ENCODE measurements at regions not wholly inside any gene's neighbourhood (a gene's known extent, or its start where the extent isn't known, plus 50 kb on each side); places are given as distances from the start of the nearest gene placed in this dataset.
"Not testable (repeated sequence)": the region's sequence is repeated elsewhere in the genome, so short reads cannot be mapped to it uniquely, and the experiment has no call there.

DNA sequence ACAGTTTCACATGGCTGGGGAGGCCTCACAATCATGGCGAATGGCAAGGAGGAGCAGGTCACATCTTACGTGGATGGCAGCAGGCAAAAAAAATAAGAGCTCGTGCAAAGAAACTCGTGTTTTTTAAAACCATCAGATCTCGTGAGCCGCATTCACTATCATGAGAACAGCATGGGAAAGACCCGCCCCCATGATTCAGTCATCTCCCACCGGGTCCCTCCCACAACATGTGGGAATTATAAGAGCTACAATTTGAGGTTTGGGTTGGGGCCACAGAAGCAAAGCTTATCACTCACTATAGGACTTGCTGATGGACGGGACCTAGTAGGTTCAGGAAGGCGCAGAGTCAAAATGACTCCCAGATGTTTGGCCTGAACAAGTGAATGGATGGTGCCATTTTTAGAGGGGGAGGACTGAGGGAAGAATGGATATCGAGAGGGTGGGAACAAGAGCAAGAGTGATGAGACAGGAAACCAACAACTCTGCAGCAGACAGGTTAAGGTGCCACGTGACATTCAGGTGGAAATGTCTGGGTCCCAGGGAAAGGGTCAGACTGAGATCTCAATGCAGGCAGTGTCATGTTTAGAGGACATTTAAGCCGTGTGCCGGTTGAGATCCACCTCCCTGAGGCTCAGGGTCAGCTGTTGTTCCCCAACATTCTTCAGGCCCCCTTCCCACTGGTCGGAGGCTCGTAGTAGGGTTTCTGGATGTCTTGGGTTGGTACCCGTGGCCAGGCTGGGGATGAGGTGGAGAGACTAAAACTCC, 85.7 kb downstream of the MYCN start:
- H3K36me3 ChIP-seq (ENCODE audit: control insufficient read depth in 4 of 4, insufficient read depth in 4 of 4, low read length in 3 of 4): no peaks in the 10 kb centered on the region
- no peaks in the 10 kb centered on the region for H3K4me1 ChIP-seq (ENCODE audit: control extremely low read depth in 1 of 4, control insufficient read depth in 4 of 4, insufficient read depth in 4 of 4, low read length in 3 of 4)
- ChIA-PET CTCF (interaction anchor here (0.8 to 1.3 kb wide), 3 partner anchors 10 to 500 kb away, joined by 3 to 4 read pairs (median 3); no protein-coding TSS in a partner anchor), POLR2A (no interaction called here)
- 97% methylated on average over 15 of the region's 17 CpGs for WGBS (ENCODE audit: insufficient coverage)
- H3K27me3 ChIP-seq (replicated peaks in 2 of 5; ENCODE audit: control insufficient read depth in 4 of 5, insufficient read depth in 5 of 5, low read length in 4 of 5): peaks cover 0 to 3% (median 0%) of the 10 kb centered on the region in 5 experiments
- H3K9me3 ChIP-seq (ENCODE audit: control extremely low read depth in 1 of 5, control insufficient read depth in 4 of 5, insufficient read depth in 2 of 5, low read depth in 1 of 5, low read length in 4 of 5): no peaks in the 10 kb centered on the region
- H3K4me3 ChIP-seq (ENCODE audit: control insufficient read depth in 1 of 7, extremely low read depth in 1 of 7, insufficient read depth in 4 of 7, low read depth in 2 of 7, low read length in 6 of 7): no peak overlapping the region
- DNase-seq: no peak
- H3K27ac ChIP-seq (ENCODE audit: insufficient read depth in 1 of 2, low read depth in 1 of 2, low read length in 2 of 2, poor library complexity in 1 of 2, severe bottlenecking in 2 of 2): no peak overlapping the region

DNA sequence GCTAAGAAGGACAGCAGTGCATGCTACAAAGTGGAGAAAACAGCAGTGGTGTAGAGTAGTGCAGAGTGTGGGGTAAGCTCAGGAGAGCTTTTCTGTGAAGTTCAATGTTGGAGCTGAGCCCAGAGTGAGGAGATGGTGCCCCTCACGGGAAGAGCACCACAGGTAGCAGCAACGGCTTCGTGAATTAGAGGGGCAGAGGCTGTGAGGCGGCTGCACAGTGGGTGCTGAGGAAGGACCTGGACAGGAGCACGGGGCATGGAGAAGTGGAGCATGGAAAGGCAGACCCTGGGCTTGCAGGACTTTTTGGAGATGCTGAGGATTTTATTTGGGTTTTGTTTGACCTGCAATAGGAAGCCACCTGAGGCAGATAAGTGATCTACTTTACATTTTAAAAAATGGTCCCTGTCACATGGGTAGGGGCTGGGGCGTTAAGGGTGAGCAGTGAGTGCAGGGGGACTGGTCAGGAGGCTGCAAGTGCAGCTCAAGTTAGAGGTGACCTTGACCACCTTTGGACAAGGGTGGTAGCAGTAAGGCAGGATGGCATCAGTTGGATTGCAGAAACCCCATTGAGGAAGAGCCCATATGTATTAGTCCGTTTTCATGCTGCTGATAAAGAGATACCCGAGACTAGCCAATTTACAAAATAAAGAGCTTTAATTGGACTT, 85.0 kb downstream of the MYCN start:
- no peak overlapping the region for H3K4me3 ChIP-seq (ENCODE audit: control insufficient read depth in 1 of 7, extremely low read depth in 1 of 7, insufficient read depth in 4 of 7, low read depth in 2 of 7, low read length in 6 of 7)
- POLR2A ChIA-PET: no interaction called here
- no peaks in the 10 kb centered on the region for H3K4me1 ChIP-seq (ENCODE audit: control extremely low read depth in 1 of 4, control insufficient read depth in 4 of 4, insufficient read depth in 4 of 4, low read length in 3 of 4)
- H3K9me3 ChIP-seq (ENCODE audit: control extremely low read depth in 1 of 5, control insufficient read depth in 4 of 5, insufficient read depth in 2 of 5, low read depth in 1 of 5, low read length in 4 of 5): no peaks in the 10 kb centered on the region
- H3K27me3 ChIP-seq (replicated peaks in 2 of 5; ENCODE audit: control insufficient read depth in 4 of 5, insufficient read depth in 5 of 5, low read length in 4 of 5): peaks cover 0 to 3% (median 0%) of the 10 kb centered on the region in 5 experiments
- 92% methylated on average over 8 of the region's 8 CpGs for WGBS (ENCODE audit: insufficient coverage)
- H3K27ac ChIP-seq (ENCODE audit: insufficient read depth in 1 of 2, low read depth in 1 of 2, low read length in 2 of 2, poor library complexity in 1 of 2, severe bottlenecking in 2 of 2): no peak overlapping the region
- no peaks in the 10 kb centered on the region for H3K36me3 ChIP-seq (ENCODE audit: control insufficient read depth in 4 of 4, insufficient read depth in 4 of 4, low read length in 3 of 4)
- CTCF ChIA-PET: interaction anchor here (0.8 to 1.3 kb wide), 2 partner anchors 9 to 15 kb away, joined by 3 to 4 read pairs; no protein-coding TSS in a partner anchor
- no peak for DNase-seq

DNA sequence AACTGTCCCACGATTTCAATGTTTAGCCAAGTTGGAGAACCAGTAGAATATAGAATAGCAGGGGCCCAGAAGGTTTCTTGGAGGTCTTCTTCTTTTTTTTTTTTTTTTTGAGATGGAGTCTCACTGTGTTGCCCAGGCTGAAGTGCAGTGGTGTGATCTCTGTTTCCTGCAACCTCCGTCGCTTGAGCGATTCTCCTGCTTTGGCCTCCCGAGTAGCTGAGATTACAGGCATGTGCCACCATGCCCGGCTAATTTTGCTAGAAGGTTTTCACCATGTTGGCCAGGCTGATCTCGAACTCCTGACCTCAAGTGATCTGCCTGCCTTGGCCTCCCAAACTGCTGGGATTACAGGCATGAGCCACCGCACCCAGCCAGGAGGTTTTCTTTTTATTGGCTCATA, 84.3 kb downstream of the MYCN start:
- 93% methylated on average over 6 of the region's 8 CpGs for WGBS (ENCODE audit: insufficient coverage)
- CTCF ChIA-PET; DNase-seq; H3K27me3 ChIP-seq (replicated peaks in 2 of 5; ENCODE audit: control insufficient read depth in 4 of 5, insufficient read depth in 5 of 5, low read length in 4 of 5); H3K36me3 ChIP-seq (ENCODE audit: control insufficient read depth in 4 of 4, insufficient read depth in 4 of 4, low read length in 3 of 4); H3K4me3 ChIP-seq (ENCODE audit: control insufficient read depth in 1 of 7, extremely low read depth in 1 of 7, insufficient read depth in 4 of 7, low read depth in 2 of 7, low read length in 6 of 7); H3K4me1 ChIP-seq (ENCODE audit: control extremely low read depth in 1 of 4, control insufficient read depth in 4 of 4, insufficient read depth in 4 of 4, low read length in 3 of 4); H3K27ac ChIP-seq (ENCODE audit: insufficient read depth in 1 of 2, low read depth in 1 of 2, low read length in 2 of 2, poor library complexity in 1 of 2, severe bottlenecking in 2 of 2); H3K9me3 ChIP-seq (ENCODE audit: control extremely low read depth in 1 of 5, control insufficient read depth in 4 of 5, insufficient read depth in 2 of 5, low read depth in 1 of 5, low read length in 4 of 5); POLR2A ChIA-PET: not testable (repeated sequence)

DNA sequence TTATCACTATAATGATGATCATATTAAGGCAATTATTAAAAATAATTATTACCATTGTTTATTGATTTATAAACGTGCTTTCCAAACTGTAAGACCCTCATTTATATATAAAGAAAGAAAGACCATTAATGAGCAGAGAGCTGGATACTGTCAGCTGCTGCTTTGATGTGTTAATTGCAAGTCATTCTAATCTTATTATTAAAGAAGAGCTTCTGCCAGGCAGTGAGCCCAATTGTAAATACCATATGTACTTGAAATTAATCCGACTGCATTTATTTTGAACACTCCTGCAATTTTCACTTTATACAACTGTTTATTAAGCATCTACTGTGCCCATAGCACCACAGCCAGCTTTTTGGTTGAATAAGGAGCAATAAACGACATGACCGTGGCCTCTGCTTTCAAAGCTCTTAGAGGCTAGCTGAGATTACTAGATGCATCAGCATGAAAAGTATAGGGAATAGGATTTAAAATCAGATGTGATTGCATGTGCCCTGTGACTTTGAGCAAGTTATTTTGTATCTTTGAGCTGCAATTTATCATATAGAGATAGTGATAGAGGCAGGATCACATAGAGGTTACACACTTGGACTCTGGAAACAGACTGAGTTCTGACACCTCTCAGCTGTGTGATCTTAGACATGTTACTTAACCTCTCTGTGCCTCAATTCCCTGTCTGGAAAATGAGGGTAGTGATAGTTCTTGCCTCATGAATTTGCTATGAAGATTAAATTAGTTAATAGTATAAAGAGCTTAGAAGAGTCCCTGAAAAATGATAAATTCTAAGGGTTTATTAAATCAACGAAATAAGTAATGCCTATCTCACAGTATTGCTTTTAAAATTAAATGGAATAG, 83.4 kb downstream of the MYCN start:
- Histone ChIP-seq H3K27me3 (replicated peaks in 2 of 5; ENCODE audit: control insufficient read depth in 4 of 5, insufficient read depth in 5 of 5, low read length in 4 of 5) (peaks cover 0 to 3% (median 2%) of the 10 kb centered on the region in 5 experiments), H3K4me1 (ENCODE audit: control extremely low read depth in 1 of 4, control insufficient read depth in 4 of 4, insufficient read depth in 4 of 4, low read length in 3 of 4) (no peaks in the 10 kb centered on the region), H3K36me3 (ENCODE audit: control insufficient read depth in 4 of 4, insufficient read depth in 4 of 4, low read length in 3 of 4) (no peaks in the 10 kb centered on the region), H3K9me3 (ENCODE audit: control extremely low read depth in 1 of 5, control insufficient read depth in 4 of 5, insufficient read depth in 2 of 5, low read depth in 1 of 5, low read length in 4 of 5) (no peaks in the 10 kb centered on the region), H3K27ac (ENCODE audit: insufficient read depth in 1 of 2, low read depth in 1 of 2, low read length in 2 of 2, poor library complexity in 1 of 2, severe bottlenecking in 2 of 2) (no peak overlapping the region), H3K4me3 (ENCODE audit: control insufficient read depth in 1 of 7, extremely low read depth in 1 of 7, insufficient read depth in 4 of 7, low read depth in 2 of 7, low read length in 6 of 7) (no peak overlapping the region)
- no peak for DNase-seq
- ChIA-PET POLR2A (no interaction called here), CTCF (interaction anchor here (0.9 kb wide), 1 partner anchor 10 kb away, joined by 7 read pairs; no protein-coding TSS in a partner anchor)
- 100% methylated on average over 2 of the region's 5 CpGs for WGBS (ENCODE audit: insufficient coverage)

DNA sequence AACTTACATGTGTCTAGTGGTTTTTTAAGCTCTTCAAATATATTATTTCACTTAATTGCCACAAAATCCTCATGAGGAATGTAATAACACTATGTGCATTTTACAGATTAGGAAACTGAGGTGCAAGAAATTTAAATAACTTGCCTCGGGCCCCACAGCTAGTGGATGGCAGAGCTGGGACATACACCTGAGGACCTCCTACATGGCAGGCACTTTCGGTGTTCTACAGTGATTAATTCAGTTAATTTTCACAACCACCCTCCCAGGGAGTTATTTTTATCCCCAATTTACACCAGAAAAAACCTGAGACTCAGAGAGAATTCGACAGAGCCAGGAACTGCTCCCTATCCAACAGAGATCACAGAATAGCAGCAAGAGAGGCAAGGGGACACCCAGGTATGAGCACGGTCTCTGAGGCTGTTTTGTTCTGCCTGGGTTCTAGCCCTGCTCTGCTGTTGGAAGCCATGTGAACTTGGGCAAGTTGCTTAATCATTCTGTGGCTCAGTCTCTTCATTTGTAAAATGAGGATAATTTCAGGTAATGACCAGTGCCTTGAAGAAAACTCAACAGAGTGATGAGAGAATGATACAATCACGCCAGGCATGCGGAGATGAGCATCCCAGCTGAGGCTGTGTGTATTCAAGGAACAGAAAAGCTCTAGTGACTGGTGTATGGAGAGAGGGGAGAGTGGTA, 82.3 kb downstream of the MYCN start:
- 94% methylated on average over 6 of the region's 6 CpGs for WGBS (ENCODE audit: insufficient coverage)
- CTCF ChIA-PET: no interaction called here
- no peaks in the 10 kb centered on the region for H3K9me3 ChIP-seq (ENCODE audit: control extremely low read depth in 1 of 5, control insufficient read depth in 4 of 5, insufficient read depth in 2 of 5, low read depth in 1 of 5, low read length in 4 of 5)

DNA sequence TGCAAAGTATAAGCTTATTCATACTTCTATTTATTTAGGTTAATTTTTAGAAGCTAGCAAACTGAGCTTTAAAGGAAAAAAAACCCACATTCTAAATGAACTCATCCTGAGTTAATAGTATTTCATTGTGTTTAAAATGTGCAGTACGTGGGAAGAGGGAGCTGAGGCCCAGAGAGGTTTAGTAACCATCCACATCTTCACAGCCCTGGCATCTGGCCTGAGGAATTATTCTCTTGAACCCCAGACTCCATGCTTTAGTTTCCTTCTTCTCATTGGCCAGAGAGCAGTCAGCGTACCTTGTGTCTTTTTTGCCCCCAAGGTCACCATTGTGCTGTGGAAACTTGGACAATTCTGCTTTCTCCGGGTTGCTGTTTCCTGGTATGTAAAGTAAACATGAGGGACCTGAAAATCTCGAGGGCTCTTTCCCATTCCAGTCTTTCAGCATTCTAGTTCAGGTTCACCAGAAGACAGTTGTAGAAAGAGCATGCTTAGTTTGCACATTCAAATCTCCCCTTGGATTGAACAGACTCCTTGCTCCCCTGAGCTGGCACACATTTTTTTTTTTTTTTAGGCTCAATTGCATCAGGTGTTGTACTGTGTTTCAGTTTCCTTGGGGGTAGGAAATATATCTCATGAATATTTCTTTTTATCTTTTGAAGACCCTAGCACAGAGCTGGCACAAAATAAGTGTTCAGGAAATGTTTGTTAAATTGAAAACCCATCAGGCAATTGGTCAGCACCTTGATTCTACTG, 81.4 kb downstream of the MYCN start:
- Histone ChIP-seq H3K27me3 (replicated peaks in 2 of 5; ENCODE audit: control insufficient read depth in 4 of 5, insufficient read depth in 5 of 5, low read length in 4 of 5) (peaks cover 0 to 3% (median 2%) of the 10 kb centered on the region in 5 experiments), H3K4me3 (ENCODE audit: control insufficient read depth in 1 of 7, extremely low read depth in 1 of 7, insufficient read depth in 4 of 7, low read depth in 2 of 7, low read length in 6 of 7) (no peak overlapping the region), H3K9me3 (ENCODE audit: control extremely low read depth in 1 of 5, control insufficient read depth in 4 of 5, insufficient read depth in 2 of 5, low read depth in 1 of 5, low read length in 4 of 5) (no peaks in the 10 kb centered on the region), H3K4me1 (ENCODE audit: control extremely low read depth in 1 of 4, control insufficient read depth in 4 of 4, insufficient read depth in 4 of 4, low read length in 3 of 4) (no peaks in the 10 kb centered on the region), H3K36me3 (ENCODE audit: control insufficient read depth in 4 of 4, insufficient read depth in 4 of 4, low read length in 3 of 4) (no peaks in the 10 kb centered on the region), H3K27ac (ENCODE audit: insufficient read depth in 1 of 2, low read depth in 1 of 2, low read length in 2 of 2, poor library complexity in 1 of 2, severe bottlenecking in 2 of 2) (no peak overlapping the region)
- DNase-seq: no peak
- 100% methylated on average over 2 of the region's 4 CpGs for WGBS (ENCODE audit: insufficient coverage)
- ChIA-PET CTCF (interaction anchor here (1.5 kb wide), 1 partner anchor 82 kb away, joined by 5 read pairs; the partner anchor contains the start of gene MYCN), POLR2A (no interaction called here)

More for the DNA sequence above, 82.3 kb downstream of the MYCN start:
- no peak overlapping the region for H3K27ac ChIP-seq (ENCODE audit: insufficient read depth in 1 of 2, low read depth in 1 of 2, low read length in 2 of 2, poor library complexity in 1 of 2, severe bottlenecking in 2 of 2)
- H3K27me3 ChIP-seq (replicated peaks in 2 of 5; ENCODE audit: control insufficient read depth in 4 of 5, insufficient read depth in 5 of 5, low read length in 4 of 5): peaks cover 0 to 3% (median 2%) of the 10 kb centered on the region in 5 experiments
- H3K36me3 ChIP-seq (ENCODE audit: control insufficient read depth in 4 of 4, insufficient read depth in 4 of 4, low read length in 3 of 4): no peaks in the 10 kb centered on the region
- POLR2A ChIA-PET: no interaction called here
- H3K4me3 ChIP-seq (ENCODE audit: control insufficient read depth in 1 of 7, extremely low read depth in 1 of 7, insufficient read depth in 4 of 7, low read depth in 2 of 7, low read length in 6 of 7): no peak overlapping the region
- DNase-seq: no peak
- H3K4me1 ChIP-seq (ENCODE audit: control extremely low read depth in 1 of 4, control insufficient read depth in 4 of 4, insufficient read depth in 4 of 4, low read length in 3 of 4): no peaks in the 10 kb centered on the region

Measured in common myeloid progenitor, CD34-positive (primary cell).